Vagina (tissue), 2 donors: ENCODE measurements at regions not wholly inside any gene's neighbourhood (a gene's known extent, or its start where the extent isn't known, plus 50 kb on each side); places are given as distances from the start of the nearest gene placed in this dataset.
"Not testable (repeated sequence)": the region's sequence is repeated elsewhere in the genome, so short reads cannot be mapped to it uniquely, and the experiment has no call there.

Source experiments
- POLR2AphosphoS5 ChIP-seq, 2 donors: sonication (generic); formaldehyde crosslinking; IDR thresholded peaks; one replicate each; pipeline ENCODE4 v1.9.0; 2017; ENCODE audit warnings: antibody characterized with exemption in 2 of 2, mild to moderate bottlenecking in 2 of 2, low read depth in 1 of 2; ENCODE audit not compliant: insufficient read depth in 1 of 2
- TF ChIP-seq, protein P1 (sequence below), 3 experiments: fragments of 450-650 bp in 2 of 3; fragments of 200-600 bp in 1 of 3; sonication (generic) in 1 of 3; IDR thresholded peaks; one replicate each; pipeline ENCODE4 v1.5.1; 2017 to 2019; ENCODE audit warnings: antibody characterized with exemption in 3 of 3, mild to moderate bottlenecking in 2 of 3, moderate library complexity in 2 of 3

DNA sequence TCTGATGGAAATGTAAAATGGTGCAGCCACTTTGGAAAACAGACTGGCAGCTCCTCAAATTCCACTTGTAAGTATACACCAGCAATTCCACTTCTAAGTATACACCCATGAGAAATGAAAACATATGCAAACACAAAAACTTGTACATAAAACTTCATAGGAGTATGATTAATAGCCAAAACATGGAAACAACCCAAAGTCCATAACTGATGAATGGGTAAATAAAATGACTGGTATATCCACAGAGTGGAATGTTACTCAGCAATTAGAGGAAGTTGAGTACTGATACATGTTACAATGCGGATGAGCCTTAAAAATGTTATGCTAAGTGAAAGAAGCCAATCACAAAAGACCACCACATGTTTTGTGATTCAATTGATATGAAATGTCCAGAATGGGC is 99.8 kb upstream of the VOPP1 start:
- TF ChIP-seq, protein P1, sequence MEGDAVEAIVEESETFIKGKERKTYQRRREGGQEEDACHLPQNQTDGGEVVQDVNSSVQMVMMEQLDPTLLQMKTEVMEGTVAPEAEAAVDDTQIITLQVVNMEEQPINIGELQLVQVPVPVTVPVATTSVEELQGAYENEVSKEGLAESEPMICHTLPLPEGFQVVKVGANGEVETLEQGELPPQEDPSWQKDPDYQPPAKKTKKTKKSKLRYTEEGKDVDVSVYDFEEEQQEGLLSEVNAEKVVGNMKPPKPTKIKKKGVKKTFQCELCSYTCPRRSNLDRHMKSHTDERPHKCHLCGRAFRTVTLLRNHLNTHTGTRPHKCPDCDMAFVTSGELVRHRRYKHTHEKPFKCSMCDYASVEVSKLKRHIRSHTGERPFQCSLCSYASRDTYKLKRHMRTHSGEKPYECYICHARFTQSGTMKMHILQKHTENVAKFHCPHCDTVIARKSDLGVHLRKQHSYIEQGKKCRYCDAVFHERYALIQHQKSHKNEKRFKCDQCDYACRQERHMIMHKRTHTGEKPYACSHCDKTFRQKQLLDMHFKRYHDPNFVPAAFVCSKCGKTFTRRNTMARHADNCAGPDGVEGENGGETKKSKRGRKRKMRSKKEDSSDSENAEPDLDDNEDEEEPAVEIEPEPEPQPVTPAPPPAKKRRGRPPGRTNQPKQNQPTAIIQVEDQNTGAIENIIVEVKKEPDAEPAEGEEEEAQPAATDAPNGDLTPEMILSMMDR (IDR thresholded peaks at IDR 0.05) = not testable (repeated sequence)
- TF ChIP-seq POLR2AphosphoS5 (IDR thresholded peaks at IDR 0.05; ENCODE audit: insufficient read depth in 1 of 2, low read depth in 1 of 2) = not testable (repeated sequence)
